ENCODE measurements at regions not wholly inside any gene's neighbourhood (a gene's known extent, or its start where the extent isn't known, plus 50 kb on each side); places are given as distances from the start of the nearest gene placed in this dataset.
A peak's percentile ranks its signal among the peaks of the same experiment; 100 is the strongest.

DNA sequence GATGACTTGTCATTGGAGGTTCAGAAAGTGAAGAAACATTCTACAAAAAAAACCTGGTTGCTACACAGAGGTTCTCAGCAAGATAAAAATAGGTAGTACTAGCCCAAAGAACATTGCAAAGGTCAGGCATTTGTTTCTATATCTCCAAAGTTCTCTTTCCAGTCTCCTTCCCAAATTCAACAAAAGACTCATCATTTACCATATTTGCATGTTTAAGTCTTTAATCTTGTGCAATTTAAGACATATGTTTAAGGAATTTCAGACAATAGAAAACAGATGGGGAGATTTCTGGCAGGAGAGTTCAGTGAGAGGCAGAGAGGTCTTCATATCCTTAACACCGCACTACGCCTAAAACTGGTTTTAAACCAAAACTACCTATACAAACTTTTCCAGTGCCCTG is 173.8 kb upstream of the THBS1 start:
- H3K4me1 ChIP-seq (ENCODE audit: low read length), result no peaks in the 10 kb centered on the region
- H3K4me2 ChIP-seq (ENCODE audit: low read depth, low read length, poor library complexity, severe bottlenecking), result no peak overlapping the region
- H3K9me3 ChIP-seq (ENCODE audit: low read length), result no peaks in the 10 kb centered on the region
- H3K79me2 ChIP-seq (ENCODE audit: low read length), result no peaks in the 10 kb centered on the region
- DNase-seq, result peak; percentile 16
- H2AFZ ChIP-seq (ENCODE audit: low read length), result no peak overlapping the region
- no peak overlapping the region for H3K27ac ChIP-seq (ENCODE audit: low read length)
- H3K36me3 ChIP-seq (ENCODE audit: insufficient read depth, low read length), result no peaks in the 10 kb centered on the region
- H3K9ac ChIP-seq (ENCODE audit: low read length), result no peak overlapping the region
- no peaks in the 10 kb centered on the region for H3K27me3 ChIP-seq (ENCODE audit: low read length)
- no peaks in the 10 kb centered on the region for H4K20me1 ChIP-seq (ENCODE audit: insufficient read depth, low read depth, low read length)
- H3K9me2 ChIP-seq (replicated peaks; ENCODE audit: insufficient read depth, low read length), result no peaks in the 10 kb centered on the region
- no peak overlapping the region for H3K4me3 ChIP-seq (ENCODE audit: low read length)

DNA sequence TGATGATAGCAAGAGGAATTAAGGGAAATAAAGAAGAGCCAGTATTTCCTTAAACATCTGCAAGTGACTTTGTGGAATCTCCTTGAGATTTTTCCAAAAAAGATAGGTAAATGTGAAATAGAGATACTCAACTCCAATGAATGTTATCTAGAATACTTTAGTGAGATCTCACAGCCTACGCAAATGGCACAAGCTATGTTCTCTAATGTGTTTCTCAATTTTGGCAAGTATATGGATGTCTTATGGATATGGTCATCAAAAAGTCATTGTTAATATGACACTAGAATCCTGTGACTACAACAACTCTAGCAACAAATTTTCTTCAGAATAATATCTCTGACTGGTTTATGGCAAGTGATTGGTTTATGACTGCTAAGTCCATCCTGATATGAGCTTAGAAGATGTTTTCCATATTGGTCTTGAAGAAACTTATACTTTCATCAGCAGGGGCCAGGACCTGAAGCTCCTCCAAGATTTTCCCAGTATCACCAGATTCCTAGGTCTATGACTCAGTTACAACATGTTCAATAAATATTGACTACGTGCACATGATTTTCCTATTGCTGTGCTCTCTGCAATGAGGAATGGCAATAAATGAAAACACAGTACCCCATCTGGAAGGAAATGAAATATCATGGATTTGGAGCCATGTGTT is 170.9 kb upstream of the THBS1 start:
- H3K4me2 ChIP-seq (ENCODE audit: low read depth, low read length, poor library complexity, severe bottlenecking), result no peak overlapping the region
- no peak overlapping the region for H3K4me3 ChIP-seq (ENCODE audit: low read length)
- H3K27me3 ChIP-seq (ENCODE audit: low read length), result no peaks in the 10 kb centered on the region
- H3K9me2 ChIP-seq (replicated peaks; ENCODE audit: insufficient read depth, low read length), result no peaks in the 10 kb centered on the region
- no peaks in the 10 kb centered on the region for H3K9me3 ChIP-seq (ENCODE audit: low read length)
- no peaks in the 10 kb centered on the region for H4K20me1 ChIP-seq (ENCODE audit: insufficient read depth, low read depth, low read length)
- H3K79me2 ChIP-seq (ENCODE audit: low read length), result no peaks in the 10 kb centered on the region
- H3K9ac ChIP-seq (ENCODE audit: low read length), result no peak overlapping the region
- no peaks in the 10 kb centered on the region for H3K36me3 ChIP-seq (ENCODE audit: insufficient read depth, low read length)
- no peak for DNase-seq
- no peak overlapping the region for H2AFZ ChIP-seq (ENCODE audit: low read length)
- H3K4me1 ChIP-seq (ENCODE audit: low read length), result no peaks in the 10 kb centered on the region
- no peak overlapping the region for H3K27ac ChIP-seq (ENCODE audit: low read length)

DNA sequence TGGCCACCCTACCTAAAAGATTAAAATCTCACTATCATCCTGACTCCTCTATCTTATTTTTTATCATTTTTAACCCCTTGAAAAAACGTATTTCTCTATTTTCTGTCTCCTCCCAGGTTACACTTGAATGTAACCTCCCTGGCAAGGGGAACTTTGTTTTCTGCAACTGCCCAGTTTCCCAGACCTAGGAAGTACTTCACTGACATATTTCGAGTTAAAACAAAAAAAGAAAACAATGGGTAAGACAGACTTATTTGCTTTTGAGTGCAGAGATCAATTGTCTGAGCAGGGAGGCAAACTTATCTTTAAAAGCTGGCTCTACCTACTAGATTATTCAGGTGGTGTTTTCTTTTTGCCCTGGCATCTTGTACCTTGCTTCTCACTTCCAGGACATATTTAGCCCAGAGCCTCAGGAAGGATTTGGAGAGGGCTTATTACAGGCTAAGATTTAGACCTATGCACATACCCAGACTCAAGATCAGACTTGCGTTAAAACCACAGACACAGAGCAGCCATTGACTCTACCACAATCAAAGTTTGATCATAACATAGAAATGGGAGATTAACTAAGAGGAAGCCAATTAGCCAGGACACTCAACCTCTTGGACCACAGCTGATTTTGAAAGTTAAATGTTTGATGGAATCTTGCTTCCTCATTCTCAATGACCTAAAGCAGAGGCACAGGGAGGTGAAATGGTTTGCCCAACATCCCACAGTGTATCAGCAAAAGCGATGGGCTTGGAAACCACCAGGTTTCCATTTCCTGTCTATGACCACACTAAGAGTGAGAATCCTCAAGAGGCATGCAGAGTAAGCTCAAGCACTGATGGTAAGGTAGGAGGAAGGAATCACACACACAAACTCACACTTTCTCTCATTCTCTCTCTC is 169.5 kb upstream of the THBS1 start:
- peak; percentile 38 for DNase-seq
- Histone ChIP-seq H3K4me1 (ENCODE audit: low read length) (no peaks in the 10 kb centered on the region), H3K79me2 (ENCODE audit: low read length) (no peaks in the 10 kb centered on the region), H3K27me3 (ENCODE audit: low read length) (no peaks in the 10 kb centered on the region), H3K4me3 (ENCODE audit: low read length) (no peak overlapping the region), H3K27ac (ENCODE audit: low read length) (no peak overlapping the region), H3K4me2 (ENCODE audit: low read depth, low read length, poor library complexity, severe bottlenecking) (no peak overlapping the region), H3K9me3 (ENCODE audit: low read length) (no peaks in the 10 kb centered on the region), H3K9ac (ENCODE audit: low read length) (no peak overlapping the region), H3K9me2 (replicated peaks; ENCODE audit: insufficient read depth, low read length) (no peaks in the 10 kb centered on the region), H4K20me1 (ENCODE audit: insufficient read depth, low read depth, low read length) (no peaks in the 10 kb centered on the region), H3K36me3 (ENCODE audit: insufficient read depth, low read length) (no peaks in the 10 kb centered on the region), H2AFZ (ENCODE audit: low read length) (no peak overlapping the region)

DNA sequence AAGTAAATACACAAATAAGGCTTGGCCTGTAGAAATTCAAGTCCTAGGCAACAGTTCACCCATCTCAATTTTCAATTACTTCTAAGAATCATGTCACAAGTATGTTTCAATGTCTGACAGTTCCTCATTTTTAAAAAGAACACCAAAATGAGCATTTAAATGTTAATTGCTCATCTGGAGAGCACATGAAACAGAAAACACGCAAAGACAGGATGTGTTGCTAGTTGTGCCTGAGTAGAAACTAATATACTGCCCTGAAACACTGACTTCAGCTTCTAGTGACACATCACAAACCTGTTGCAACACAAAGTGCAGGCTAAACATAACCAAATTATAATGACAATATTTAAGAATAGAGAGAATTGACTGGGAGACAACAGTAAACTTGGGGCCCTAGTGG is 167.3 kb upstream of the THBS1 start:
- Histone ChIP-seq H3K9ac (ENCODE audit: low read length) (no peak overlapping the region), H3K4me3 (ENCODE audit: low read length) (no peak overlapping the region), H3K27me3 (ENCODE audit: low read length) (no peaks in the 10 kb centered on the region), H3K9me2 (replicated peaks; ENCODE audit: insufficient read depth, low read length) (no peaks in the 10 kb centered on the region), H3K36me3 (ENCODE audit: insufficient read depth, low read length) (no peaks in the 10 kb centered on the region), H3K79me2 (ENCODE audit: low read length) (no peaks in the 10 kb centered on the region), H3K4me2 (ENCODE audit: low read depth, low read length, poor library complexity, severe bottlenecking) (no peak overlapping the region), H2AFZ (ENCODE audit: low read length) (no peak overlapping the region), H4K20me1 (ENCODE audit: insufficient read depth, low read depth, low read length) (no peaks in the 10 kb centered on the region), H3K27ac (ENCODE audit: low read length) (no peak overlapping the region), H3K9me3 (ENCODE audit: low read length) (no peaks in the 10 kb centered on the region), H3K4me1 (ENCODE audit: low read length) (no peaks in the 10 kb centered on the region)
- peak; percentile 20 for DNase-seq

DNA sequence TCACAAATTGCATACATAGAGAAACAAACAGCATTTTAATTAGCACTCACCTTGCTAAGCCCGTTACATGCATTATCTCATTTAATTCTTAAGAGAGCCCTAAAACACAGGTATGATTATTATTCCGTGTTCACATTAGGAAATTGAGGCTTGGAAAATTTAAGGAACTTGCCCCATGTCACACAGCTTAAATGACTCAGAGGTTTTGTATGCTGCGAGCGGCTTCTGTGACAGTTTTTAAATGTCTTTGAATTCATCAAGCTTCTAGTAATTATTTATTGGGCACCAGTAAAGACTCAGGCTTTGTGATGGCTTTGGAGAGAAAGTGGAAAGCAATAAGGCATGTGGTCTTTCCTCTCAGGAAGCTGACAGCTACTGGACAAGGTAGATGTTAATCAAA is 166.7 kb upstream of the THBS1 start:
- Histone ChIP-seq H3K27me3 (ENCODE audit: low read length) (no peaks in the 10 kb centered on the region), H2AFZ (ENCODE audit: low read length) (no peak overlapping the region), H3K36me3 (ENCODE audit: insufficient read depth, low read length) (no peaks in the 10 kb centered on the region), H3K4me2 (ENCODE audit: low read depth, low read length, poor library complexity, severe bottlenecking) (no peak overlapping the region), H3K9ac (ENCODE audit: low read length) (no peak overlapping the region), H3K9me2 (replicated peaks; ENCODE audit: insufficient read depth, low read length) (no peaks in the 10 kb centered on the region), H3K4me1 (ENCODE audit: low read length) (no peaks in the 10 kb centered on the region), H3K79me2 (ENCODE audit: low read length) (no peaks in the 10 kb centered on the region), H3K4me3 (ENCODE audit: low read length) (no peak overlapping the region), H3K9me3 (ENCODE audit: low read length) (no peaks in the 10 kb centered on the region), H3K27ac (ENCODE audit: low read length) (no peak overlapping the region), H4K20me1 (ENCODE audit: insufficient read depth, low read depth, low read length) (no peaks in the 10 kb centered on the region)
- no peak for DNase-seq

DNA sequence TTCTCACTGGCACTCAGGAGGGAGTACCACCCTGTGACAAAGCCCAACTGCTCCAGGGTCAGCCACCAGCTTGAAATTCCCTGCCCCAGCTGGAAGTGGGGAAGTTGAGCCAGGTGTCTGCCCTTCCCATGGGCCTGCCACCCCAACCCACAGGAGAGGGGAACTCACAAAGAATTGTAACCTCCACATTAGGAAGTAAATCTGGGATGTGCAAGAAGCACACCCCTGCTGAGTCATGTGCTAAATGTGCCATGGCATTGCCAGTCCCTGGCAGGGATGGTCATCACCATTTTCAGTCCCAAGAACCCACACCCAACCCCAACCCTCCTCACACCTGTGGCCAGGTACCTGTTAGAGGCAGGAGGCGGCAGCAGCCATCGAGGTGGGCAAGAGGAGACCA is 165.2 kb upstream of the THBS1 start:
- H3K4me2 ChIP-seq (ENCODE audit: low read depth, low read length, poor library complexity, severe bottlenecking), result no peak overlapping the region
- no peaks in the 10 kb centered on the region for H3K9me3 ChIP-seq (ENCODE audit: low read length)
- no peaks in the 10 kb centered on the region for H4K20me1 ChIP-seq (ENCODE audit: insufficient read depth, low read depth, low read length)
- no peaks in the 10 kb centered on the region for H3K36me3 ChIP-seq (ENCODE audit: insufficient read depth, low read length)
- H3K9me2 ChIP-seq (replicated peaks; ENCODE audit: insufficient read depth, low read length), result no peaks in the 10 kb centered on the region
- H3K27ac ChIP-seq (ENCODE audit: low read length), result no peak overlapping the region
- no peaks in the 10 kb centered on the region for H3K27me3 ChIP-seq (ENCODE audit: low read length)
- no peak overlapping the region for H2AFZ ChIP-seq (ENCODE audit: low read length)
- H3K4me1 ChIP-seq (ENCODE audit: low read length), result no peaks in the 10 kb centered on the region
- H3K79me2 ChIP-seq (ENCODE audit: low read length), result no peaks in the 10 kb centered on the region
- no peak overlapping the region for H3K4me3 ChIP-seq (ENCODE audit: low read length)
- no peak for DNase-seq
- no peak overlapping the region for H3K9ac ChIP-seq (ENCODE audit: low read length)

DNA sequence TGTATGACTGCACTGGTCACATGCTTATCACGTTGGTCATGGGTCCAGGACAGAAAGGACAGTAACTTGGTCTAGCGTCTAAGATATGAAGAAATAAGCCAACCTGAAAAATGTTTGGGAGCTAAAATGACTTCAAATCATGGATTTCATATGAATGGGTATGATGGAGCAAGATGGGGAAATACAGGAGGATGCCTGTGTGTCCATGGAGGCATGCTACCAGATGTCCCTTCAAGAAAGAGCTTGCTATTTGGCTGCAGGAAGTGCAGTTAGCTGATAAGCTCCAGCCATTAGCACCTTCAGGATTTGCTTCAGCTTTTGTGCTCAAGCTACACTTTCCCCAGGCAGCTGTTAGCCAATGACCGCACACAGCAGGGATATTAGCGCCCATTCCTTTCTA is 164.6 kb upstream of the THBS1 start:
- H3K36me3 ChIP-seq (ENCODE audit: insufficient read depth, low read length), result no peaks in the 10 kb centered on the region
- H3K9me3 ChIP-seq (ENCODE audit: low read length), result no peaks in the 10 kb centered on the region
- no peak overlapping the region for H3K9ac ChIP-seq (ENCODE audit: low read length)
- H3K9me2 ChIP-seq (replicated peaks; ENCODE audit: insufficient read depth, low read length), result no peaks in the 10 kb centered on the region
- H3K27ac ChIP-seq (ENCODE audit: low read length), result no peak overlapping the region
- no peaks in the 10 kb centered on the region for H3K79me2 ChIP-seq (ENCODE audit: low read length)
- no peak overlapping the region for H2AFZ ChIP-seq (ENCODE audit: low read length)
- DNase-seq, result peak; percentile 4
- no peaks in the 10 kb centered on the region for H4K20me1 ChIP-seq (ENCODE audit: insufficient read depth, low read depth, low read length)
- H3K4me1 ChIP-seq (ENCODE audit: low read length), result no peaks in the 10 kb centered on the region
- no peak overlapping the region for H3K4me3 ChIP-seq (ENCODE audit: low read length)
- H3K27me3 ChIP-seq (ENCODE audit: low read length), result no peaks in the 10 kb centered on the region
- H3K4me2 ChIP-seq (ENCODE audit: low read depth, low read length, poor library complexity, severe bottlenecking), result no peak overlapping the region

DNA sequence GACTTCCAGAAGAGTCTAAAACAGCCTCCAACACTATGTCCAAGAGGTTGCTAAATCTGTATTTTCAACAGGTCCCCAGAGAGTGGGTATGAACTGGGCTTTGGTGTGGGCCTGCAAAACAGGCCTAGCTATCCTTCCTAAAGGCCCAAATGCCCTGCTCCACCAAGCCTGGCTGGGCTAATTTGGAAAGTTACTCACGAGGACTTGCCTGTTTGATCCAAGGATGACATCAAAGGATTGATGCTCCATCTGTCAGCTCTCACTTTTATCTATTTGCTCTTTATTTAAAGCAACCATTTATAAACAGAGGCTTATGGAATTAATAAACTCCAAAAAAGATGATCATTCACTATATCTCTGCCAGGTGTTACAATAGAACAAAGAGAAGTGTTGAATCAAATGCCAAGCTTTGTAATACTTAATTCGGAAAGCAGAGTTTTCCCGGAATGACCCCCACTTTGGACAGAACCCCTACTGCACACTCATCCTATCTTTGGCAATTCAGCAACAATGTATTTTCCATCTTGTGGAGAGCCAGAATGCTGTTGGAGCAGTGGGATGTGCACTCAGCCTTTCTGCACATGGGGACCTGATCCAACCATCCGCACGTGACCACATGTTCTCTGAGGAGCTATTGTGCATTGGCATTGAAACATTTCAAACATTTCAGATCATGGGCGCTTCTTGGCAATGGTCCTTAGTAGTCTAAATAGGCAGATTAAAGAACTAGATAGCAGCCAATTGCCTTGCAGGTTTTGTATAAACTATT is 163.3 kb upstream of the THBS1 start:
- Histone ChIP-seq H3K9me3 (ENCODE audit: low read length) (no peaks in the 10 kb centered on the region), H3K79me2 (ENCODE audit: low read length) (no peaks in the 10 kb centered on the region), H3K9ac (ENCODE audit: low read length) (no peak overlapping the region), H3K4me3 (ENCODE audit: low read length) (no peak overlapping the region), H3K9me2 (replicated peaks; ENCODE audit: insufficient read depth, low read length) (no peaks in the 10 kb centered on the region), H3K27me3 (ENCODE audit: low read length) (no peaks in the 10 kb centered on the region), H3K4me2 (ENCODE audit: low read depth, low read length, poor library complexity, severe bottlenecking) (no peak overlapping the region), H4K20me1 (ENCODE audit: insufficient read depth, low read depth, low read length) (no peaks in the 10 kb centered on the region), H3K27ac (ENCODE audit: low read length) (no peak overlapping the region), H3K36me3 (ENCODE audit: insufficient read depth, low read length) (no peaks in the 10 kb centered on the region), H2AFZ (ENCODE audit: low read length) (no peak overlapping the region), H3K4me1 (ENCODE audit: low read length) (no peaks in the 10 kb centered on the region)
- peak; percentile 27 for DNase-seq

Data from Karpas-422 (cell line).